ENCODE measurements at regions not wholly inside any gene's neighbourhood (a gene's known extent, or its start where the extent isn't known, plus 50 kb on each side); places are given as distances from the start of the nearest gene placed in this dataset.

GRCh38 chr13:47332149-47332548 lies 435.3 kb upstream of the HTR2A start:
- TF ChIP-seq GATA3 (IDR thresholded peaks at IDR 0.05; ENCODE audit: low read depth, low read length), result no peak
- TF ChIP-seq GATA2 (IDR thresholded peaks at IDR 0.05; ENCODE audit: low read depth, low read length), result no peak

- TF ChIP-seq GATA2 (IDR thresholded peaks at IDR 0.05; ENCODE audit: low read depth, low read length) (no peak), GATA3 (IDR thresholded peaks at IDR 0.05; ENCODE audit: low read depth, low read length) (no peak)
Observed at GRCh38 chr13:47330031-47330430, 433.2 kb upstream of the HTR2A start.

- TF ChIP-seq GATA2 (IDR thresholded peaks at IDR 0.05; ENCODE audit: low read depth, low read length), result no peak
- TF ChIP-seq GATA3 (IDR thresholded peaks at IDR 0.05; ENCODE audit: low read depth, low read length), result no peak
Observed at GRCh38 chr13:47327861-47328260, 431.0 kb upstream of the HTR2A start.

GRCh38 chr13:47326061-47326460 lies 429.2 kb upstream of the HTR2A start:
- no peak for TF ChIP-seq GATA3 (IDR thresholded peaks at IDR 0.05; ENCODE audit: low read depth, low read length)
- TF ChIP-seq GATA2 (IDR thresholded peaks at IDR 0.05; ENCODE audit: low read depth, low read length), result no peak

- no peak for TF ChIP-seq GATA2 (IDR thresholded peaks at IDR 0.05; ENCODE audit: low read depth, low read length)
- TF ChIP-seq GATA3 (IDR thresholded peaks at IDR 0.05; ENCODE audit: low read depth, low read length), result no peak
Observed at GRCh38 chr13:47317356-47317755, 420.5 kb upstream of the HTR2A start.

- no peak for TF ChIP-seq GATA2 (IDR thresholded peaks at IDR 0.05; ENCODE audit: low read depth, low read length)
- no peak for TF ChIP-seq GATA3 (IDR thresholded peaks at IDR 0.05; ENCODE audit: low read depth, low read length)
Observed at GRCh38 chr13:47310401-47310800, 413.5 kb upstream of the HTR2A start.

- TF ChIP-seq GATA3 (IDR thresholded peaks at IDR 0.05; ENCODE audit: low read depth, low read length) (no peak), GATA2 (IDR thresholded peaks at IDR 0.05; ENCODE audit: low read depth, low read length) (no peak)
Observed at GRCh38 chr13:47306991-47307390, 410.1 kb upstream of the HTR2A start.

GRCh38 chr13:47303626-47304025 lies 406.8 kb upstream of the HTR2A start:
- no peak for TF ChIP-seq GATA2 (IDR thresholded peaks at IDR 0.05; ENCODE audit: low read depth, low read length)
- no peak for TF ChIP-seq GATA3 (IDR thresholded peaks at IDR 0.05; ENCODE audit: low read depth, low read length)

- no peak for TF ChIP-seq GATA2 (IDR thresholded peaks at IDR 0.05; ENCODE audit: low read depth, low read length)
- no peak for TF ChIP-seq GATA3 (IDR thresholded peaks at IDR 0.05; ENCODE audit: low read depth, low read length)
Observed at GRCh38 chr13:47299304-47299703, 402.5 kb upstream of the HTR2A start.

GRCh38 chr13:47298506-47298905 lies 401.7 kb upstream of the HTR2A start:
- TF ChIP-seq GATA2 (IDR thresholded peaks at IDR 0.05; ENCODE audit: low read depth, low read length) (no peak), GATA3 (IDR thresholded peaks at IDR 0.05; ENCODE audit: low read depth, low read length) (no peak)

- no peak for TF ChIP-seq GATA2 (IDR thresholded peaks at IDR 0.05; ENCODE audit: low read depth, low read length)
- no peak for TF ChIP-seq GATA3 (IDR thresholded peaks at IDR 0.05; ENCODE audit: low read depth, low read length)
Observed at GRCh38 chr13:47294691-47295090, 397.8 kb upstream of the HTR2A start.

GRCh38 chr13:47291107-47291656 lies 394.3 kb upstream of the HTR2A start:
- TF ChIP-seq GATA2 (IDR thresholded peaks at IDR 0.05; ENCODE audit: low read depth, low read length) (no peak), GATA3 (IDR thresholded peaks at IDR 0.05; ENCODE audit: low read depth, low read length) (no peak)

GRCh38 chr13:47289567-47289966 lies 392.7 kb upstream of the HTR2A start:
- TF ChIP-seq GATA2 (IDR thresholded peaks at IDR 0.05; ENCODE audit: low read depth, low read length) (no peak), GATA3 (IDR thresholded peaks at IDR 0.05; ENCODE audit: low read depth, low read length) (no peak)

- TF ChIP-seq GATA2 (IDR thresholded peaks at IDR 0.05; ENCODE audit: low read depth, low read length) (no peak), GATA3 (IDR thresholded peaks at IDR 0.05; ENCODE audit: low read depth, low read length) (no peak)
Observed at GRCh38 chr13:47288546-47288945, 391.7 kb upstream of the HTR2A start.

- TF ChIP-seq GATA2 (IDR thresholded peaks at IDR 0.05; ENCODE audit: low read depth, low read length), result no peak
- no peak for TF ChIP-seq GATA3 (IDR thresholded peaks at IDR 0.05; ENCODE audit: low read depth, low read length)
Observed at GRCh38 chr13:47287291-47287751, 390.5 kb upstream of the HTR2A start.

- TF ChIP-seq GATA3 (IDR thresholded peaks at IDR 0.05; ENCODE audit: low read depth, low read length), result no peak
- no peak for TF ChIP-seq GATA2 (IDR thresholded peaks at IDR 0.05; ENCODE audit: low read depth, low read length)
Observed at GRCh38 chr13:47281991-47282390, 385.1 kb upstream of the HTR2A start.
